ENCODE measurements at regions not wholly inside any gene's neighbourhood (a gene's known extent, or its start where the extent isn't known, plus 50 kb on each side); places are given as distances from the start of the nearest gene placed in this dataset.

DNA sequence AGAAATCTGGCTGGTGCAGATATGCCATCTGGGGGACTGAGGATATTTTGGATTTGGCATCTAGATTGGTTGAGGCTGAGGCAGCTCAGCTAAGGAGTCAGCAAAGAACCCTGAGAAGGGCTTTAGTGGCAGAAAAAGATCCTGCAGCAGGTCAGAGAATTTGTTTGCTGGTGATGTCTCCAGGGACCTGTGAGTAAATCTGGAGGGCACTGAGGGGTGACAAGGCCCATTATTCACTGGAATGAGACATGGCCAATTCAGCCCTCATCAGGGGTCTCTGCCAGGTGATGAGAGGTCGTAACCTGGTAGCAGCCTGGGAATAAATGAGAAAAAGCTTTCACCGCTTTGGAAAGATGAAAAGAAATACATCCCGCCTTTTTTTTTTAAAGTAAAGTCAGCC is 118.3 kb upstream of the FBXL4 start:
- no peak for TF ChIP-seq CTCF (conservative IDR thresholded peaks at IDR 0.05 in 1 of 2, IDR thresholded peaks at IDR 0.05 in 1 of 2; ENCODE audit: low read depth in 1 of 2, low read length in 2 of 2)
- TF ChIP-seq EZH2 (IDR thresholded peaks at IDR 0.05; ENCODE audit: low read length, missing control alignments): no peak
